ENCODE measurements at regions not wholly inside any gene's neighbourhood (a gene's known extent, or its start where the extent isn't known, plus 50 kb on each side); places are given as distances from the start of the nearest gene placed in this dataset.
"Not testable (repeated sequence)": the region's sequence is repeated elsewhere in the genome, so short reads cannot be mapped to it uniquely, and the experiment has no call there.

- peak; percentile 42 for DNase-seq
Observed at GRCh38 chr13:76708138-76708688, 178.0 kb downstream of the KCTD12 start.

GRCh38 chr13:76707360-76707759 is 178.8 kb downstream of the KCTD12 start:
- DNase-seq: no peak

GRCh38 chr13:76703621-76704288 is 182.4 kb downstream of the KCTD12 start:
- no peak for DNase-seq

- no peak for DNase-seq
Observed at GRCh38 chr13:76703216-76703615, 183.0 kb downstream of the KCTD12 start.

GRCh38 chr13:76697288-76697687 is 188.9 kb downstream of the KCTD12 start:
- no peak for DNase-seq

GRCh38 chr13:76696370-76696769 is 189.8 kb downstream of the KCTD12 start:
- no peak for DNase-seq

- no peak for DNase-seq
Observed at GRCh38 chr13:76693086-76693485, 193.1 kb downstream of the KCTD12 start.

- DNase-seq: no peak
Observed at GRCh38 chr13:76692346-76692745, 193.9 kb downstream of the KCTD12 start.

GRCh38 chr13:76690611-76691010 is 195.6 kb downstream of the KCTD12 start:
- no peak for DNase-seq

- no peak for DNase-seq
Observed at GRCh38 chr13:76687467-76687866, 198.7 kb downstream of the KCTD12 start.

- DNase-seq: no peak
Observed at GRCh38 chr13:76685938-76686337, 200.3 kb downstream of the KCTD12 start.

- no peak for DNase-seq
Observed at GRCh38 chr13:76684336-76684735, 201.9 kb downstream of the KCTD12 start.

GRCh38 chr13:76683854-76684253 is 202.4 kb downstream of the KCTD12 start:
- no peak for DNase-seq

GRCh38 chr13:76683168-76683567 is 203.0 kb downstream of the KCTD12 start:
- DNase-seq: no peak

GRCh38 chr13:76680112-76680511 is 206.1 kb downstream of the KCTD12 start:
- no peak for DNase-seq

GRCh38 chr13:76677043-76677442 is 209.2 kb downstream of the KCTD12 start:
- peak; percentile 4 for DNase-seq

GRCh38 chr13:76672420-76672819 is 213.8 kb downstream of the KCTD12 start:
- no peak for DNase-seq

- DNase-seq: no peak
Observed at GRCh38 chr13:76668716-76669115, 217.5 kb downstream of the KCTD12 start.

- DNase-seq: no peak
Observed at GRCh38 chr13:76668141-76668540, 218.1 kb downstream of the KCTD12 start.

- no peak for DNase-seq
Observed at GRCh38 chr13:76667551-76667950, 218.7 kb downstream of the KCTD12 start.

GRCh38 chr13:76663592-76664335 is 222.4 kb downstream of the KCTD12 start:
- no peak for DNase-seq

GRCh38 chr13:76659074-76659473 is 227.1 kb downstream of the KCTD12 start:
- not testable (repeated sequence) for DNase-seq

GRCh38 chr13:76656500-76656899 is 229.7 kb downstream of the KCTD12 start:
- no peak for DNase-seq

GRCh38 chr13:76656056-76656455 is 230.1 kb downstream of the KCTD12 start:
- no peak for DNase-seq

Measured in midbrain (tissue), 1 donor.